ENCODE measurements at regions not wholly inside any gene's neighbourhood (a gene's known extent, or its start where the extent isn't known, plus 50 kb on each side); places are given as distances from the start of the nearest gene placed in this dataset.

- TF ChIP-seq CTCF (conservative IDR thresholded peaks at IDR 0.05) (no peak), ZFX (IDR thresholded peaks at IDR 0.05) (no peak)
These were observed 165.2 kb downstream of the TDRD15 start for GRCh38 chr2:21288739-21289520.

Data from C4-2B (cell line).